WTC11 (cell line): ENCODE measurements at regions not wholly inside any gene's neighbourhood (a gene's known extent, or its start where the extent isn't known, plus 50 kb on each side); places are given as distances from the start of the nearest gene placed in this dataset.

Experiments used
- ATAC-seq: fragments of 200-7000 bp; cut with Tn5 transposase; 2 replicates; pipeline ENCODE4 v1.10.0; 2021; ENCODE audit warnings: mild to moderate bottlenecking, moderate library complexity
- CTCF ChIA-PET: fragments of 300-600 bp; sonication (Branson Sonifier 250); formaldehyde crosslinking; loops from one replicate; lab custom pipeline; 2021; ENCODE audit warnings: antibody characterized with exemption; lab: Charles Lee
- POLR2A ChIA-PET: fragments of 350-600 bp; sonication (Branson Sonifier 250); formaldehyde crosslinking; loops from one replicate; lab custom pipeline; 2021; ENCODE audit warnings: antibody characterized with exemption; lab: Charles Lee
- DNase-seq: peaks from one replicate; pipeline ENCODE4 v3.0.0; 2021; ENCODE audit warnings: low spot score
- H3K27ac Mint-ChIP-seq: 2 replicates; pipeline ENCODE4 v1.8.0; 2021; ENCODE audit warnings: mixed read lengths
- H3K27me3 Mint-ChIP-seq: 2 replicates; pipeline ENCODE4 v1.8.0; 2021; ENCODE audit warnings: low read depth, mild to moderate bottlenecking, moderate library complexity, mixed read lengths
- H3K36me3 Mint-ChIP-seq: 2 replicates; pipeline ENCODE4 v1.8.0; 2021; ENCODE audit warnings: mixed read lengths
- H3K4me1 Mint-ChIP-seq: 2 replicates; pipeline ENCODE4 v1.8.0; 2022; ENCODE audit warnings: mixed read lengths
- H3K4me3 Mint-ChIP-seq: 2 replicates; pipeline ENCODE4 v1.8.0; 2021; ENCODE audit warnings: mild to moderate bottlenecking, moderate library complexity, mixed read lengths
- H3K9me3 Mint-ChIP-seq: 2 replicates; pipeline ENCODE4 v1.8.0; 2021; ENCODE audit warnings: mixed read lengths
- CDX4 ChIP-seq: fragments of 250-450 bp; sonication (Bioruptor Pico); IDR thresholded peaks from 2 replicates; pipeline ENCODE4 v1.9.0; 2021; ENCODE audit warnings: moderate library complexity, mild to moderate bottlenecking, inconsistent platforms, borderline replicate concordance
- CREB1 ChIP-seq: sonication (generic); formaldehyde crosslinking; IDR thresholded peaks from 2 replicates; pipeline ENCODE4 v1.8.0; 2023; ENCODE audit warnings: mild to moderate bottlenecking, missing genetic modification reagents
- CTCF ChIP-seq: fragments of 200-600 bp; IDR thresholded peaks from 2 replicates; pipeline ENCODE4 v1.8.0; 2022; ENCODE audit warnings: antibody characterized with exemption
- GABPB1 ChIP-seq: sonication (generic); formaldehyde crosslinking; IDR thresholded peaks from 2 replicates; pipeline ENCODE4 v1.8.1; 2023; ENCODE audit warnings: mild to moderate bottlenecking, missing genetic modification reagents
- GTF2I ChIP-seq: fragments of 250-450 bp; sonication (Bioruptor Pico); conservative IDR thresholded peaks from 2 replicates; pipeline ENCODE4 v1.4.0; 2021; ENCODE audit warnings: mild to moderate bottlenecking
- HMGA2 ChIP-seq: fragments of 250-450 bp; sonication (Bioruptor Pico); IDR thresholded peaks from 2 replicates; pipeline ENCODE4 v1.4.0; 2021; ENCODE audit warnings: mild to moderate bottlenecking, moderate library complexity
- KAT7 ChIP-seq: sonication (generic); formaldehyde crosslinking; IDR thresholded peaks from 2 replicates; pipeline ENCODE4 v1.8.1; 2023; ENCODE audit warnings: missing genetic modification reagents, mild to moderate bottlenecking, borderline replicate concordance
- NFYB ChIP-seq: sonication (generic); formaldehyde crosslinking; conservative IDR thresholded peaks from 2 replicates; pipeline ENCODE4 v1.8.0; 2022; ENCODE audit warnings: low read depth, missing genetic modification reagents
- SMAD3 ChIP-seq: sonication (generic); formaldehyde crosslinking; IDR thresholded peaks from 2 replicates; pipeline ENCODE4 v1.8.0; 2022; ENCODE audit warnings: missing genetic modification reagents, mild to moderate bottlenecking, borderline replicate concordance
- SP1 ChIP-seq: sonication (generic); formaldehyde crosslinking; conservative IDR thresholded peaks from 2 replicates; pipeline ENCODE4 v1.8.1; 2022; ENCODE audit warnings: missing genetic modification reagents
- ZBTB43 ChIP-seq: sonication (generic); formaldehyde crosslinking; IDR thresholded peaks from 2 replicates; pipeline ENCODE4 v1.8.1; 2023; ENCODE audit warnings: mild to moderate bottlenecking, missing genetic modification reagents
- ZNF219 ChIP-seq: sonication (generic); formaldehyde crosslinking; IDR thresholded peaks from 2 replicates; pipeline ENCODE4 v1.8.0; 2023; ENCODE audit warnings: missing genetic modification reagents, mild to moderate bottlenecking, borderline replicate concordance
- ZNF396 ChIP-seq: fragments of 250-450 bp; sonication (Bioruptor Pico); IDR thresholded peaks from 2 replicates; pipeline ENCODE4 v1.8.0; 2021; ENCODE audit warnings: mild to moderate bottlenecking, moderate library complexity, borderline replicate concordance
- TF ChIP-seq, protein P1 (sequence below): sonication (generic); formaldehyde crosslinking; IDR thresholded peaks from 2 replicates; pipeline ENCODE4 v1.8.1; 2022; ENCODE audit warnings: missing genetic modification reagents, borderline replicate concordance
- TF ChIP-seq, protein P2 (sequence below): fragments of 250-450 bp; sonication (Bioruptor Pico); IDR thresholded peaks from 2 replicates; pipeline ENCODE4 v1.9.0; 2021; ENCODE audit warnings: mild to moderate bottlenecking
- TF ChIP-seq, protein P3 (sequence below): fragments of 250-450 bp; sonication (Bioruptor Pico); IDR thresholded peaks from 2 replicates; pipeline ENCODE4 v1.9.0; 2021; ENCODE audit warnings: mild to moderate bottlenecking
- TF ChIP-seq, protein P4 (sequence below): sonication (generic); formaldehyde crosslinking; IDR thresholded peaks from 2 replicates; pipeline ENCODE4 v1.8.1; 2023; ENCODE audit warnings: mild to moderate bottlenecking, moderate library complexity, missing genetic modification reagents
- TF ChIP-seq, protein P5 (sequence below): sonication (generic); formaldehyde crosslinking; IDR thresholded peaks from 2 replicates; pipeline ENCODE4 v1.8.0; 2022; ENCODE audit warnings: mild to moderate bottlenecking, missing genetic modification reagents

- H3K9me3 Mint-ChIP-seq = peaks cover 18% of the 10 kb centered on the region
- no peak overlapping the region for H3K4me3 Mint-ChIP-seq
Measured at GRCh38 chr2:217195016-217195415, 335.2 kb upstream of the TNP1 start.

GRCh38 chr2:217193431-217194340, 333.8 kb upstream of the TNP1 start:
- peaks cover 5% of the 10 kb centered on the region; the same call in 1 of the 2 replicates for H3K36me3 Mint-ChIP-seq
- ATAC-seq (no peak), DNase-seq (no peak)
- H3K4me3 Mint-ChIP-seq = no peak overlapping the region
- H3K27me3 Mint-ChIP-seq = peaks cover 4% of the 10 kb centered on the region
- no peak overlapping the region for H3K27ac Mint-ChIP-seq
- CTCF ChIA-PET = no interaction called here
- H3K9me3 Mint-ChIP-seq = peaks cover 18% of the 10 kb centered on the region
- peaks cover 6% of the 10 kb centered on the region for H3K4me1 Mint-ChIP-seq
- POLR2A ChIA-PET = no interaction called here
- TF ChIP-seq GTF2I (CRISPR knock-in tag) = no peak
- TF ChIP-seq CREB1 (CRISPR knock-in tag) = no peak
- no peak for TF ChIP-seq ZBTB43
- no peak for TF ChIP-seq SMAD3 (CRISPR knock-in tag)
- TF ChIP-seq ZNF219 (CRISPR knock-in tag) = no peak
- TF ChIP-seq, protein P1, sequence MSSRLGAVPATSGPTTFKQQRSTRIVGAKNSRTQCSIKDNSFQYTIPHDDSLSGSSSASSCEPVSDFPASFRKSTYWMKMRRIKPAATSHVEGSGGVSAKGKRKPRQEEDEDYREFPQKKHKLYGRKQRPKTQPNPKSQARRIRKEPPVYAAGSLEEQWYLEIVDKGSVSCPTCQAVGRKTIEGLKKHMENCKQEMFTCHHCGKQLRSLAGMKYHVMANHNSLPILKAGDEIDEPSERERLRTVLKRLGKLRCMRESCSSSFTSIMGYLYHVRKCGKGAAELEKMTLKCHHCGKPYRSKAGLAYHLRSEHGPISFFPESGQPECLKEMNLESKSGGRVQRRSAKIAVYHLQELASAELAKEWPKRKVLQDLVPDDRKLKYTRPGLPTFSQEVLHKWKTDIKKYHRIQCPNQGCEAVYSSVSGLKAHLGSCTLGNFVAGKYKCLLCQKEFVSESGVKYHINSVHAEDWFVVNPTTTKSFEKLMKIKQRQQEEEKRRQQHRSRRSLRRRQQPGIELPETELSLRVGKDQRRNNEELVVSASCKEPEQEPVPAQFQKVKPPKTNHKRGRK = no peak
- TF ChIP-seq CDX4 = no peak
- TF ChIP-seq NFYB = no peak
- no peak for TF ChIP-seq GABPB1 (CRISPR knock-in tag)
- TF ChIP-seq HMGA2 = no peak
- TF ChIP-seq KAT7 (CRISPR knock-in tag) = no peak

More at GRCh38 chr2:217195016-217195415, 335.2 kb upstream of the TNP1 start:
- ChIA-PET CTCF (interaction anchor here (1.0 to 1.1 kb wide), 2 partner anchors 29 to 31 kb away, joined by 3 read pairs; no protein-coding TSS in a partner anchor), POLR2A (no interaction called here)
- Mint-ChIP-seq H3K27me3 (peaks cover 4% of the 10 kb centered on the region), H3K36me3 (peaks cover 5% of the 10 kb centered on the region; the same call in 1 of the 2 replicates), H3K27ac (no peak overlapping the region), H3K4me1 (peaks cover 15% of the 10 kb centered on the region)
- DNase-seq (no peak), ATAC-seq (no peak)
- TF ChIP-seq, protein P2, sequence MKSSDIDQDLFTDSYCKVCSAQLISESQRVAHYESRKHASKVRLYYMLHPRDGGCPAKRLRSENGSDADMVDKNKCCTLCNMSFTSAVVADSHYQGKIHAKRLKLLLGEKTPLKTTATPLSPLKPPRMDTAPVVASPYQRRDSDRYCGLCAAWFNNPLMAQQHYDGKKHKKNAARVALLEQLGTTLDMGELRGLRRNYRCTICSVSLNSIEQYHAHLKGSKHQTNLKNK (CRISPR knock-in tag) = no peak
- TF ChIP-seq, protein P3, sequence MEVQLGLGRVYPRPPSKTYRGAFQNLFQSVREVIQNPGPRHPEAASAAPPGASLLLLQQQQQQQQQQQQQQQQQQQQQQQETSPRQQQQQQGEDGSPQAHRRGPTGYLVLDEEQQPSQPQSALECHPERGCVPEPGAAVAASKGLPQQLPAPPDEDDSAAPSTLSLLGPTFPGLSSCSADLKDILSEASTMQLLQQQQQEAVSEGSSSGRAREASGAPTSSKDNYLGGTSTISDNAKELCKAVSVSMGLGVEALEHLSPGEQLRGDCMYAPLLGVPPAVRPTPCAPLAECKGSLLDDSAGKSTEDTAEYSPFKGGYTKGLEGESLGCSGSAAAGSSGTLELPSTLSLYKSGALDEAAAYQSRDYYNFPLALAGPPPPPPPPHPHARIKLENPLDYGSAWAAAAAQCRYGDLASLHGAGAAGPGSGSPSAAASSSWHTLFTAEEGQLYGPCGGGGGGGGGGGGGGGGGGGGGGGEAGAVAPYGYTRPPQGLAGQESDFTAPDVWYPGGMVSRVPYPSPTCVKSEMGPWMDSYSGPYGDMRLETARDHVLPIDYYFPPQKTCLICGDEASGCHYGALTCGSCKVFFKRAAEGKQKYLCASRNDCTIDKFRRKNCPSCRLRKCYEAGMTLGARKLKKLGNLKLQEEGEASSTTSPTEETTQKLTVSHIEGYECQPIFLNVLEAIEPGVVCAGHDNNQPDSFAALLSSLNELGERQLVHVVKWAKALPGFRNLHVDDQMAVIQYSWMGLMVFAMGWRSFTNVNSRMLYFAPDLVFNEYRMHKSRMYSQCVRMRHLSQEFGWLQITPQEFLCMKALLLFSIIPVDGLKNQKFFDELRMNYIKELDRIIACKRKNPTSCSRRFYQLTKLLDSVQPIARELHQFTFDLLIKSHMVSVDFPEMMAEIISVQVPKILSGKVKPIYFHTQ (CRISPR knock-in tag) = no peak
- TF ChIP-seq CTCF = no peak
- TF ChIP-seq, protein P4, sequence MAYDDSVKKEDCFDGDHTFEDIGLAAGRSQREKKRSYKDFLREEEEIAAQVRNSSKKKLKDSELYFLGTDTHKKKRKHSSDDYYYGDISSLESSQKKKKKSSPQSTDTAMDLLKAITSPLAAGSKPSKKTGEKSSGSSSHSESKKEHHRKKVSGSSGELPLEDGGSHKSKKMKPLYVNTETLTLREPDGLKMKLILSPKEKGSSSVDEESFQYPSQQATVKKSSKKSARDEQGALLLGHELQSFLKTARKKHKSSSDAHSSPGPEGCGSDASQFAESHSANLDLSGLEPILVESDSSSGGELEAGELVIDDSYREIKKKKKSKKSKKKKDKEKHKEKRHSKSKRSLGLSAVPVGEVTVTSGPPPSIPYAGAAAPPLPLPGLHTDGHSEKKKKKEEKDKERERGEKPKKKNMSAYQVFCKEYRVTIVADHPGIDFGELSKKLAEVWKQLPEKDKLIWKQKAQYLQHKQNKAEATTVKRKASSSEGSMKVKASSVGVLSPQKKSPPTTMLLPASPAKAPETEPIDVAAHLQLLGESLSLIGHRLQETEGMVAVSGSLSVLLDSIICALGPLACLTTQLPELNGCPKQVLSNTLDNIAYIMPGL (CRISPR knock-in tag) = no peak
- no peak for TF ChIP-seq SP1 (CRISPR knock-in tag)
- no peak for TF ChIP-seq ZNF396
- TF ChIP-seq, protein P5, sequence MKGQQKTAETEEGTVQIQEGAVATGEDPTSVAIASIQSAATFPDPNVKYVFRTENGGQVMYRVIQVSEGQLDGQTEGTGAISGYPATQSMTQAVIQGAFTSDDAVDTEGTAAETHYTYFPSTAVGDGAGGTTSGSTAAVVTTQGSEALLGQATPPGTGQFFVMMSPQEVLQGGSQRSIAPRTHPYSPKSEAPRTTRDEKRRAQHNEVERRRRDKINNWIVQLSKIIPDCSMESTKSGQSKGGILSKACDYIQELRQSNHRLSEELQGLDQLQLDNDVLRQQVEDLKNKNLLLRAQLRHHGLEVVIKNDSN = no peak
